ENCODE measurements at regions not wholly inside any gene's neighbourhood (a gene's known extent, or its start where the extent isn't known, plus 50 kb on each side); places are given as distances from the start of the nearest gene placed in this dataset.

- no peak overlapping the region for H3K27ac Mint-ChIP-seq (ENCODE audit: unreplicated experiment)
- H3K4me3 Mint-ChIP-seq (ENCODE audit: unreplicated experiment) = no peak overlapping the region
- DNase-seq (ENCODE audit: low spot score) = no peak
- no peaks in the 10 kb centered on the region for H3K4me1 Mint-ChIP-seq (ENCODE audit: low read depth)
- no peaks in the 10 kb centered on the region for H3K27me3 Mint-ChIP-seq (ENCODE audit: low read depth)
- no peaks in the 10 kb centered on the region for H3K9me3 Mint-ChIP-seq (ENCODE audit: low read depth)
- TF ChIP-seq CTCF (IDR thresholded peaks at IDR 0.05) = no peak
- no peaks in the 10 kb centered on the region for H3K36me3 Mint-ChIP-seq (ENCODE audit: low read depth)
These were observed 188.5 kb upstream of the CDH2 start for GRCh38 chr18:28365411-28365831.

GRCh38 chr18:28363124-28363523 lies 186.2 kb upstream of the CDH2 start:
- no peak for DNase-seq (ENCODE audit: low spot score)
- Mint-ChIP-seq H3K4me3 (ENCODE audit: unreplicated experiment) (no peak overlapping the region), H3K36me3 (ENCODE audit: low read depth) (no peaks in the 10 kb centered on the region), H3K9me3 (ENCODE audit: low read depth) (peaks cover 5% of the 10 kb centered on the region), H3K4me1 (ENCODE audit: low read depth) (no peaks in the 10 kb centered on the region), H3K27ac (ENCODE audit: unreplicated experiment) (no peak overlapping the region), H3K27me3 (ENCODE audit: low read depth) (peaks cover under 1% of the 10 kb centered on the region)
- TF ChIP-seq CTCF (IDR thresholded peaks at IDR 0.05) = no peak

GRCh38 chr18:28359176-28359575 lies 182.2 kb upstream of the CDH2 start:
- Mint-ChIP-seq H3K27me3 (ENCODE audit: low read depth) (peaks cover 6% of the 10 kb centered on the region), H3K36me3 (ENCODE audit: low read depth) (no peaks in the 10 kb centered on the region), H3K4me3 (ENCODE audit: unreplicated experiment) (no peak overlapping the region), H3K4me1 (ENCODE audit: low read depth) (no peaks in the 10 kb centered on the region), H3K27ac (ENCODE audit: unreplicated experiment) (no peak overlapping the region), H3K9me3 (ENCODE audit: low read depth) (peaks cover 5% of the 10 kb centered on the region)
- no peak for DNase-seq (ENCODE audit: low spot score)
- TF ChIP-seq CTCF (IDR thresholded peaks at IDR 0.05) = no peak

- peaks cover 6% of the 10 kb centered on the region for H3K27me3 Mint-ChIP-seq (ENCODE audit: low read depth)
- H3K36me3 Mint-ChIP-seq (ENCODE audit: low read depth) = no peaks in the 10 kb centered on the region
- no peaks in the 10 kb centered on the region for H3K4me1 Mint-ChIP-seq (ENCODE audit: low read depth)
- peak; percentile 44 for TF ChIP-seq CTCF (IDR thresholded peaks at IDR 0.05)
- H3K27ac Mint-ChIP-seq (ENCODE audit: unreplicated experiment) = no peak overlapping the region
- DNase-seq (ENCODE audit: low spot score) = no peak
- H3K9me3 Mint-ChIP-seq (ENCODE audit: low read depth) = peaks cover 5% of the 10 kb centered on the region
- H3K4me3 Mint-ChIP-seq (ENCODE audit: unreplicated experiment) = no peak overlapping the region
These were observed 181.0 kb upstream of the CDH2 start for GRCh38 chr18:28357766-28358401.

GRCh38 chr18:28350821-28351220 lies 173.9 kb upstream of the CDH2 start:
- no peaks in the 10 kb centered on the region for H3K4me1 Mint-ChIP-seq (ENCODE audit: low read depth)
- TF ChIP-seq CTCF (IDR thresholded peaks at IDR 0.05) = no peak
- H3K4me3 Mint-ChIP-seq (ENCODE audit: unreplicated experiment) = no peak overlapping the region
- no peaks in the 10 kb centered on the region for H3K9me3 Mint-ChIP-seq (ENCODE audit: low read depth)
- no peaks in the 10 kb centered on the region for H3K36me3 Mint-ChIP-seq (ENCODE audit: low read depth)
- no peak for DNase-seq (ENCODE audit: low spot score)
- H3K27ac Mint-ChIP-seq (ENCODE audit: unreplicated experiment) = no peak overlapping the region
- peaks cover 22% of the 10 kb centered on the region for H3K27me3 Mint-ChIP-seq (ENCODE audit: low read depth)
